GM18505 (cell line): ENCODE measurements at regions not wholly inside any gene's neighbourhood (a gene's known extent, or its start where the extent isn't known, plus 50 kb on each side); places are given as distances from the start of the nearest gene placed in this dataset.
"Not testable (repeated sequence)": the region's sequence is repeated elsewhere in the genome, so short reads cannot be mapped to it uniquely, and the experiment has no call there.

Experiments used
- ATAC-seq: cut with Tn5 transposase; IDR thresholded peaks from one replicate; pipeline ENCODE4 v1.9.1; 2021; ENCODE audit not compliant: unreplicated experiment
- POLR2A ChIP-seq: IDR thresholded peaks from 4 replicates; pipeline ENCODE4 v1.6.1; 2011; ENCODE audit warnings: borderline replicate concordance; ENCODE audit not compliant: insufficient read depth, insufficient read length; ENCODE audit errors: extremely low read depth

DNA sequence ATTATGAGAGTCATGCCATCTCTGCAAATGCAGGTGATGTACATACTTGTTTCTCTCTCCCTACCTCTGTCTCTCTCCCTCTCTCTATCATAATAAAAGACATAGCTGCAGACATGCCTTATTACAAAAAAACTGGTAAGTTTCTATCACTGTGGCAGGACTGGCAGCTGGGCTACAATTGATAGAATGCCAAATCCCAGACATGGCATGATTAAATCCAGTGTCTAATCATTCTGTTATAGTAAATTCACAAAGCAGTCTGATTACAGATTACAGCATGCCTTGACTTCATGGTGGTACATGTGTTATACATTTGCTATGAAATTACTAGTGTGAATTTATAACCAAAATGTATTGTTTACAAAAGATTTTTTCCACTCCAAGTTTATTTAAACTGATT lies 854.7 kb downstream of the TMTC2 start:
- ATAC-seq = no peak
- no peak for TF ChIP-seq POLR2A

GRCh38 chr12:83538361-83538965 lies 851.8 kb downstream of the TMTC2 start:
- no peak for TF ChIP-seq POLR2A
- ATAC-seq = no peak

- no peak for ATAC-seq
- TF ChIP-seq POLR2A = no peak
Observed at GRCh38 chr12:83537428-83538053, 850.8 kb downstream of the TMTC2 start.

GRCh38 chr12:83536496-83536895 lies 849.8 kb downstream of the TMTC2 start:
- no peak for ATAC-seq
- no peak for TF ChIP-seq POLR2A

GRCh38 chr12:83528571-83528970 lies 841.9 kb downstream of the TMTC2 start:
- no peak for ATAC-seq
- TF ChIP-seq POLR2A = no peak

DNA sequence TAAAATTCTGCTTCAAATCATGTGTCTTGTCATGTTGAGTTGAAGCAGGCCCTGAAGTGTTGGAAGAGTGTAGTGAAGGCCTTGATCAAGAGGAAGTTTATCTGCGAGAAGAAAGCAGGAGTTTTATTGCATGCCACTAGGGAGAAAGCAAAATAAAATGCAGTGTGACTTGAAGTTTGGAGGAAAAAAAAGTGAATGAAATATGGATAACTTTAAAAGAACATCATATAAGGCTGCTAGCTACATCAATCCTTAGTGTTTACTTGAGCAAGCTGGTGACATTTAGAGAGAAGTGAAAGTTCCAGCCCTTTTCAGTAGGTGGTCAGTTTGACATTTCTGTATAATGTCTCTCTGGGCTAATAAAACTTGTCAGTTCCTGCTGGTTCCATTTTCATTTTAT lies 841.1 kb downstream of the TMTC2 start:
- ATAC-seq = no peak

GRCh38 chr12:83515306-83516026 lies 828.8 kb downstream of the TMTC2 start:
- ATAC-seq = no peak
- no peak for TF ChIP-seq POLR2A

More for the DNA sequence above, 841.1 kb downstream of the TMTC2 start:
- no peak for TF ChIP-seq POLR2A

- no peak for TF ChIP-seq POLR2A
- no peak for ATAC-seq
Observed at GRCh38 chr12:83514372-83514771, 827.7 kb downstream of the TMTC2 start.

DNA sequence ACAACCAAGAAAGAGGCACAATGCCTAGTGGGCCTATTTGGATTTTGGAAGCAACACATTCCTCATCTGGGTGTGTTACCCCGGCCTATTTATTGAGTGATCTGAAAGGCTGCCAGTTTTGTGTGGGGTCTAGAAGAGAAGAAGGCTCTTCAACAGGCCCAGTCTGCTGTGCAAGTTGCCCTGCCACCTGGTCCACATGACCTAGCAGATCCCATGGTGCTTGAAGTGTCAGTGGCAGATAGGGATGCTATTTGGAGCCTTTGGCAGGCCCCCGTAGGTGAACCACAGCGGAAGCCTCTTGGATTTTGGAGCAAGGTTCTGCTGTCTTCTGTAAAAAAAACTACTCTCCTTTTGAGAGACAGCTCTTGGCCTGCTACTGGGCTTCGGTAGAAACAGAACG lies 820.1 kb downstream of the TMTC2 start:
- no peak for TF ChIP-seq POLR2A
- no peak for ATAC-seq

DNA sequence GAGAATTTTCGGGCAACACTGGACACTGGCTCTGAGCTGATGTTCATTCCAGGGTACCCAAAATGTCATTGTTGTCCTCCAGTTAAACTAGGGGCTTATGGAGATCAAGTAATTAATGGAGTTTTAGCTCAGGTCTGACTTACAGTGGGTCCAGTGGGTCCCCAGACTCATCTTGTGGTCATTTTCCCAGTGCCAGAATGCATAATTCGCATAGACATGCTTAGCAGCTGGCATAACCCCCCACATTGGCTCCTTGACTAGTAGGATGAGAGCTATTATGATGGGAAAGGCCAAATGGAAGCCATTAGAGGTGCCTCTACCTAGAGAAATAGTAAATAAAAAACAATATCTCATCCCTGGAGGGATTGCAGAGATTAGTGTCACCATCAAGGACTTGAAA lies 818.9 kb downstream of the TMTC2 start:
- ATAC-seq = no peak

DNA sequence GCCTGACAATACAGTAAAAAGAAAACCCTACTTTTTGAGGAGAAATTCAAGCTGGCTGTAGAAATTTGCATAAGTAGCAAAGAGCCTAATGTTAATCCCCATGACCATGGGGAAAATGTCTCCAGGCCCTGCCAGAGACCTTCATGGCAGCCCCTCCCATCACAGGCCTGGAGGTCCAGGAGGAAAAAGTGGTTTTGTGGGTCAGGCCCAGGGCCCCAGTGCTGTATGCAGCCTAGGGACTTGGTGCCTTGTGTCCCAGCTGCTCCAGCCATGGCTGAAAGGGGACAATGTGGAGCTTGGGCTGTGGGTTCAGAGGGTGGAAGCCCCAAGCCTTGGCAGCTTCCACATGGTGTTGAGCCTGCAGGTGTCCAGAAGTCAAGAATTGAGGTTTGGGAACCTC lies 813.2 kb downstream of the TMTC2 start:
- ATAC-seq = not testable (repeated sequence)

More for the DNA sequence above, 818.9 kb downstream of the TMTC2 start:
- no peak for TF ChIP-seq POLR2A

- ATAC-seq = no peak
- no peak for TF ChIP-seq POLR2A
Observed at GRCh38 chr12:83477696-83478095, 791.0 kb downstream of the TMTC2 start.

GRCh38 chr12:83476695-83477690 lies 790.3 kb downstream of the TMTC2 start:
- no peak for TF ChIP-seq POLR2A
- ATAC-seq = no peak

- ATAC-seq = no peak
- no peak for TF ChIP-seq POLR2A
Observed at GRCh38 chr12:83476006-83476405, 789.3 kb downstream of the TMTC2 start.

GRCh38 chr12:83474369-83474768 lies 787.7 kb downstream of the TMTC2 start:
- ATAC-seq = no peak
- TF ChIP-seq POLR2A = no peak
